Neural cell (in vitro differentiated cells): ENCODE measurements at regions not wholly inside any gene's neighbourhood (a gene's known extent, or its start where the extent isn't known, plus 50 kb on each side); places are given as distances from the start of the nearest gene placed in this dataset.

ENCODE experiments used
- H2AFZ ChIP-seq: fragments of 200-600, 300-800 bp; sonication (generic), shearing (Covaris generic); 2 replicates; pipeline ENCODE4 v1.6.0; 2014; ENCODE audit warnings: low read depth, mild to moderate bottlenecking, antibody characterized with exemption, low read length, moderate library complexity
- H3F3A ChIP-seq: fragments of 200-600 bp; shearing (Covaris generic); 2 replicates; pipeline ENCODE4 v1.6.1; 2016; ENCODE audit warnings: mild to moderate bottlenecking, moderate library complexity, mixed read lengths, antibody characterized with exemption, low read length; ENCODE audit not compliant: insufficient read depth, poor library complexity, severe bottlenecking
- H3K27ac ChIP-seq: fragments of 200-600, 300-800 bp; sonication (generic), shearing (Covaris generic); 2 replicates; pipeline ENCODE4 v1.5.1; 2014; ENCODE audit warnings: mild to moderate bottlenecking, low read length, moderate library complexity
- H3K27me3 ChIP-seq: fragments of 300-800, 200-600 bp; sonication (generic), shearing (Covaris generic); 2 replicates; pipeline ENCODE4 v1.6.0; 2014; ENCODE audit warnings: mild to moderate bottlenecking, low read depth, low read length, moderate library complexity; ENCODE audit not compliant: insufficient read depth
- H3K36me3 ChIP-seq: fragments of 300-800, 200-600 bp; sonication (generic), shearing (Covaris generic); 2 replicates; pipeline ENCODE4 v1.5.1; 2014; ENCODE audit warnings: mild to moderate bottlenecking, antibody characterized with exemption, low read length, moderate library complexity; ENCODE audit not compliant: insufficient read depth
- H3K4me2 ChIP-seq: fragments of 300-800, 200-600 bp; sonication (generic), shearing (Covaris generic); 2 replicates; pipeline ENCODE4 v1.6.0; 2014; ENCODE audit warnings: mild to moderate bottlenecking, low read length
- H3K4me3 ChIP-seq: fragments of 300-800, 200-600 bp; sonication (generic), shearing (Covaris generic); 2 replicates; pipeline ENCODE4 v1.5.1; 2014; ENCODE audit warnings: mild to moderate bottlenecking, low read length, moderate library complexity
- H3K79me2 ChIP-seq: fragments of 200-600 bp; shearing (Covaris generic); replicated peaks from 2 replicates; pipeline ENCODE4 v1.6.0; 2014; ENCODE audit warnings: mild to moderate bottlenecking, low read length, moderate library complexity; ENCODE audit not compliant: insufficient read depth
- H3K9ac ChIP-seq: fragments of 300-800, 200-600 bp; sonication (generic), shearing (Covaris generic); 2 replicates; pipeline ENCODE4 v1.6.1; 2016; ENCODE audit warnings: mild to moderate bottlenecking, low read length, mixed read lengths
- H3K9me2 ChIP-seq: fragments of 200-600 bp; shearing (Covaris generic); 2 replicates; pipeline ENCODE4 v1.6.1; 2016; ENCODE audit warnings: mild to moderate bottlenecking, low read length, mixed read lengths; ENCODE audit not compliant: insufficient read depth
- H3K9me3 ChIP-seq: fragments of 200-600, 300-800 bp; sonication (generic), shearing (Covaris generic); 2 replicates; pipeline ENCODE4 v1.6.1; 2016; ENCODE audit warnings: mild to moderate bottlenecking, mixed run types, low read length, moderate library complexity, mixed read lengths
- H4K20me1 ChIP-seq: fragments of 200-600 bp; shearing (Covaris generic); 2 replicates; pipeline ENCODE4 v1.6.1; 2016; ENCODE audit warnings: mild to moderate bottlenecking, mixed run types; ENCODE audit not compliant: insufficient read depth
- EP300 ChIP-seq: fragments of 450-650 bp; conservative IDR thresholded peaks from 2 replicates; pipeline ENCODE4 v1.6.1; 2014; ENCODE audit warnings: antibody characterized with exemption, mild to moderate bottlenecking, moderate library complexity; ENCODE audit not compliant: poor library complexity, severe bottlenecking
- EZH2 ChIP-seq: fragments of 200-600, 300-800 bp; shearing (Covaris generic), sonication (generic); IDR thresholded peaks from 2 replicates; pipeline ENCODE4 v1.6.1; 2014; ENCODE audit warnings: antibody characterized with exemption, low read length, borderline replicate concordance, mild to moderate bottlenecking; ENCODE audit not compliant: insufficient read depth, poor library complexity, severe bottlenecking
- MXI1 ChIP-seq: fragments of 450-650 bp; conservative IDR thresholded peaks from 2 replicates; pipeline ENCODE4 v1.6.1; 2014; ENCODE audit warnings: antibody characterized with exemption, mild to moderate bottlenecking; ENCODE audit not compliant: poor library complexity, severe bottlenecking
- POLR2AphosphoS5 ChIP-seq: IDR thresholded peaks from 2 replicates; pipeline ENCODE4 v1.6.1; 2012
- RAD21 ChIP-seq: fragments of 450-650 bp; conservative IDR thresholded peaks from 2 replicates; pipeline ENCODE4 v1.6.1; 2014; ENCODE audit warnings: antibody characterized with exemption, mild to moderate bottlenecking, moderate library complexity
- SMC3 ChIP-seq: fragments of 450-650 bp; conservative IDR thresholded peaks from 2 replicates; pipeline ENCODE4 v1.6.1; 2014; ENCODE audit warnings: antibody characterized with exemption, mild to moderate bottlenecking, moderate library complexity; ENCODE audit not compliant: poor library complexity
- TAF1 ChIP-seq: IDR thresholded peaks from 2 replicates; pipeline ENCODE4 v1.6.1; 2012; ENCODE audit warnings: low read depth
- TF ChIP-seq, protein P1 (sequence below): IDR thresholded peaks from 2 replicates; pipeline ENCODE4 v1.6.1; 2012; ENCODE audit warnings: borderline replicate concordance
- TF ChIP-seq, protein P2 (sequence below): fragments of 450-650 bp; IDR thresholded peaks from 2 replicates; pipeline ENCODE4 v1.5.1; 2014; ENCODE audit warnings: antibody characterized with exemption, mild to moderate bottlenecking, moderate library complexity; ENCODE audit not compliant: poor library complexity, severe bottlenecking

DNA sequence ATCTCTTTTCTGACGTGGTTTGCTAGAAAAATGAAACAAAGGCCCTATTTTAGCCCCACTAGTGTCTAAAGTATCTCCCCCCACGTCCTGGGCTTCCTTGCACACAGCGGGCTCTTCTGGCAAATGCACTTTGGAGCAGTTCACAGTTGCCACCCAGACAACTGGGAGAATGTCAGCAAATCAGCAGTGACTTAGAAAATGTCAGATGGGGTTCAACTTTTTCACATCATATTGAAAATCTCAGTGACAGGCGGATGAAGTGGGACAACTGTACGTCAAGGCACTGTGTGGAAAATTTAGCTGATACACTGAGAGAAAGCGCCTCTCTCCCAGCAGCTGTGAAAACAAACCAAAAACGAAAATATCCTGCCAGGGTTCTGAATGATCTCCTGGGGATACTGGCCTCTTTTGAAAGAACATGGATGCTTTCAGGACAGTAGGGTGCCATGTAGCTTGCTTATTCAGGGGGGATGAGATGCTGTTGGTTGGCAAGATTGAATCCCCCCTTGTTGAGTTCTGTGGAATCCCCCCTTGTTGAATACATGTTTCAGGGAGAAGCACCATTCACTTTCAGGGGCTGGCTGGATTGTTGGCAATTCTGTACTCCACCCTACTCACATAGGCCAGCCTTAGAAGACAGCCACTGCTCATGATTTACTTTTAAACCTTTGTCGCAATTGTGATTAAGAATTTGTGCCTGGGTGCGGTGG is 372.8 kb upstream of the CELF2 start:
- Histone ChIP-seq H3K9me3 (no peaks in the 10 kb centered on the region), H3K36me3 (no peaks in the 10 kb centered on the region), H2AFZ (no peak overlapping the region), H3K27ac (no peak overlapping the region), H4K20me1 (no peaks in the 10 kb centered on the region), H3K4me2 (no peak overlapping the region), H3K9ac (no peak overlapping the region), H3K9me2 (no peaks in the 10 kb centered on the region), H3K27me3 (no peaks in the 10 kb centered on the region), H3K4me3 (no peak overlapping the region), H3F3A (no peaks in the 10 kb centered on the region), H3K79me2 (no peaks in the 10 kb centered on the region)
- TF ChIP-seq TAF1 (no peak), MXI1 (no peak), EZH2 (no peak), RAD21 (no peak)

DNA sequence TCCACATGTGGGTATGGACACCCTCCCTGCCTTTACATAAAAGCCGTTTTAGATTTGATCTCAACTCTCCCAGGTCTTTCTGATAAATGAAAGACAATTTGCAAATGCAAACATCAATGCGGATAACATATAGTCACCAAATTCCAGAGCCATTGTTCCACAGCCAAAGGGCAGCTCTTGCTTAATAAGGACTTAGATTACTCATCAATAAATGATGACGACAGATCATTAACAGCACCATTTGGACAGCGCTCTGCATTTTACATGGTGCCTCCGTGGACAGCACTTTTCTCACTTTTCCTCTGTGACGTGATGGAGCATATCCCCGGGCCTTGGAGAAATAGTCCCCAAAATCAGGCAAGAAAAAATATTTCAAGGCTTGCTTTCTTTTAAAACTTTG is 370.3 kb upstream of the CELF2 start:
- Histone ChIP-seq H4K20me1 (no peaks in the 10 kb centered on the region), H3K27me3 (no peaks in the 10 kb centered on the region), H3F3A (no peaks in the 10 kb centered on the region), H3K4me2 (no peak overlapping the region), H3K9ac (no peak overlapping the region), H3K79me2 (no peaks in the 10 kb centered on the region), H2AFZ (no peak overlapping the region), H3K36me3 (no peaks in the 10 kb centered on the region), H3K9me3 (no peaks in the 10 kb centered on the region), H3K27ac (no peak overlapping the region), H3K9me2 (no peaks in the 10 kb centered on the region), H3K4me3 (no peak overlapping the region)
- TF ChIP-seq RAD21 (no peak), TAF1 (no peak), SMC3 (no peak), EZH2 (no peak), EP300 (no peak), MXI1 (no peak), POLR2AphosphoS5 (no peak)
- TF ChIP-seq, protein P1, sequence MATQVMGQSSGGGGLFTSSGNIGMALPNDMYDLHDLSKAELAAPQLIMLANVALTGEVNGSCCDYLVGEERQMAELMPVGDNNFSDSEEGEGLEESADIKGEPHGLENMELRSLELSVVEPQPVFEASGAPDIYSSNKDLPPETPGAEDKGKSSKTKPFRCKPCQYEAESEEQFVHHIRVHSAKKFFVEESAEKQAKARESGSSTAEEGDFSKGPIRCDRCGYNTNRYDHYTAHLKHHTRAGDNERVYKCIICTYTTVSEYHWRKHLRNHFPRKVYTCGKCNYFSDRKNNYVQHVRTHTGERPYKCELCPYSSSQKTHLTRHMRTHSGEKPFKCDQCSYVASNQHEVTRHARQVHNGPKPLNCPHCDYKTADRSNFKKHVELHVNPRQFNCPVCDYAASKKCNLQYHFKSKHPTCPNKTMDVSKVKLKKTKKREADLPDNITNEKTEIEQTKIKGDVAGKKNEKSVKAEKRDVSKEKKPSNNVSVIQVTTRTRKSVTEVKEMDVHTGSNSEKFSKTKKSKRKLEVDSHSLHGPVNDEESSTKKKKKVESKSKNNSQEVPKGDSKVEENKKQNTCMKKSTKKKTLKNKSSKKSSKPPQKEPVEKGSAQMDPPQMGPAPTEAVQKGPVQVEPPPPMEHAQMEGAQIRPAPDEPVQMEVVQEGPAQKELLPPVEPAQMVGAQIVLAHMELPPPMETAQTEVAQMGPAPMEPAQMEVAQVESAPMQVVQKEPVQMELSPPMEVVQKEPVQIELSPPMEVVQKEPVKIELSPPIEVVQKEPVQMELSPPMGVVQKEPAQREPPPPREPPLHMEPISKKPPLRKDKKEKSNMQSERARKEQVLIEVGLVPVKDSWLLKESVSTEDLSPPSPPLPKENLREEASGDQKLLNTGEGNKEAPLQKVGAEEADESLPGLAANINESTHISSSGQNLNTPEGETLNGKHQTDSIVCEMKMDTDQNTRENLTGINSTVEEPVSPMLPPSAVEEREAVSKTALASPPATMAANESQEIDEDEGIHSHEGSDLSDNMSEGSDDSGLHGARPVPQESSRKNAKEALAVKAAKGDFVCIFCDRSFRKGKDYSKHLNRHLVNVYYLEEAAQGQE, result no peak
- TF ChIP-seq, protein P2, sequence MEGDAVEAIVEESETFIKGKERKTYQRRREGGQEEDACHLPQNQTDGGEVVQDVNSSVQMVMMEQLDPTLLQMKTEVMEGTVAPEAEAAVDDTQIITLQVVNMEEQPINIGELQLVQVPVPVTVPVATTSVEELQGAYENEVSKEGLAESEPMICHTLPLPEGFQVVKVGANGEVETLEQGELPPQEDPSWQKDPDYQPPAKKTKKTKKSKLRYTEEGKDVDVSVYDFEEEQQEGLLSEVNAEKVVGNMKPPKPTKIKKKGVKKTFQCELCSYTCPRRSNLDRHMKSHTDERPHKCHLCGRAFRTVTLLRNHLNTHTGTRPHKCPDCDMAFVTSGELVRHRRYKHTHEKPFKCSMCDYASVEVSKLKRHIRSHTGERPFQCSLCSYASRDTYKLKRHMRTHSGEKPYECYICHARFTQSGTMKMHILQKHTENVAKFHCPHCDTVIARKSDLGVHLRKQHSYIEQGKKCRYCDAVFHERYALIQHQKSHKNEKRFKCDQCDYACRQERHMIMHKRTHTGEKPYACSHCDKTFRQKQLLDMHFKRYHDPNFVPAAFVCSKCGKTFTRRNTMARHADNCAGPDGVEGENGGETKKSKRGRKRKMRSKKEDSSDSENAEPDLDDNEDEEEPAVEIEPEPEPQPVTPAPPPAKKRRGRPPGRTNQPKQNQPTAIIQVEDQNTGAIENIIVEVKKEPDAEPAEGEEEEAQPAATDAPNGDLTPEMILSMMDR, result no peak
